ENCODE measurements at regions not wholly inside any gene's neighbourhood (a gene's known extent, or its start where the extent isn't known, plus 50 kb on each side); places are given as distances from the start of the nearest gene placed in this dataset.

DNA sequence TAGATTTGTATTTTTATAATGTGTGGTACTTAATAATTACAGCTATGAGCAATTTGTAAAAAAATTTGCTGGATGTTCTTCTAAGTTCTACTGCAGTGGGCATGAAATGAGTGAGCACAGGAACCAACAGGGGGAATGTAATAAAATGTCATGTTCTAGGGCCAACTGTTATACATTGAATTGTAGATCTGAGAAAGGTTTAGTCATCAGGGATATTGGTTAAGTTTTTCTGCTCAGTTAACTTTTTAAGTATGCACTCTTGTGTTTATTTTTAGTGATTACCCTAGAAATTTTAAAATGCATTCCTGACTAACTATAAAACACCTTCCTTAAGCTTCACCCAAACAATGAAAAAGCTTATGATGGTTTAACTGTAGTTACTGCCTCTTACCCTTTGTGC, 101.8 kb downstream of the CAND1 start:
- Mint-ChIP-seq H3K9me3 (peaks cover 6% of the 10 kb centered on the region), H3K4me3 (no peak overlapping the region), H3K27ac (no peak overlapping the region), H3K27me3 (no peaks in the 10 kb centered on the region), H3K4me1 (no peaks in the 10 kb centered on the region), H3K36me3 (peaks cover 4% of the 10 kb centered on the region)

DNA sequence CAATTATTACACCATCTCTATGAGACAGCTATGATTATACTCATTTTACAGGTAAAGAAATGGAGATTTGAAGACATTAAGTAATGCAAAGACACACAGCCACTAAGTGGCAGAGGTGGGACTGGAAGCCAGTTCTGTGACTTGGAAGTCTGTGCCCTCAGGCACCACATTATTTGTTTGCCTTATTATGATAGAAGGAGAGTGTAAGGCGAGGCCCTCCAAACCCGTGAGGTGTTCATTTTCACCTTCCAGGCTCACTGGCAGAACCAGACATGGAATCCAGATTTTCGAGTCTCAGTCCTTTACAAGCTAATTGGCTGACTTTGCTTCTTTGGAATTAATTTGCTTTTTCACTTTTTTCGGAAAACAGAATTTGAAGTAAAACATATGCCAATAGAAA, 107.9 kb downstream of the CAND1 start:
- peaks cover 5% of the 10 kb centered on the region for H3K9me3 Mint-ChIP-seq
- peaks cover 4% of the 10 kb centered on the region for H3K36me3 Mint-ChIP-seq
- no peak overlapping the region for H3K27ac Mint-ChIP-seq
- H3K27me3 Mint-ChIP-seq: no peaks in the 10 kb centered on the region
- no peaks in the 10 kb centered on the region for H3K4me1 Mint-ChIP-seq
- H3K4me3 Mint-ChIP-seq: no peak overlapping the region

DNA sequence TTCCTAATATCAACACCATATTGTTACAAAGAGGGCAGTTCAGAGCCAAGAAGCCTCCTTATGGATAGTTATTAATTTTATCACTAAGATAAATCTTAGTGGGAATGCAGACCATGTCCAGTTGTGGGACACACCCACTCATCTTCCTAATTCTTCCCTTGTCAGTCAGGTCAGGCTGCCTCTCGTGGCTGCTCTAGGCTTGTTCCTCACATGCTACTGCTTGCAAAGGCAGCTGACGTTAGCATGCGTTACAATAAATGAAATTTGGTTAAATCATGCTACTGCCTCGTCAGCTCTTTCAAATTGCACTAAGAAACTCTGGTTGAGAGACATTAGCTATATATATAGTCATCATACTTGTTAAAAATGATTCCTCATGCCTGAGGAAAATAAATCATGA, 108.4 kb downstream of the CAND1 start:
- Mint-ChIP-seq H3K4me3 (no peak overlapping the region), H3K4me1 (no peaks in the 10 kb centered on the region), H3K27ac (no peak overlapping the region), H3K27me3 (no peaks in the 10 kb centered on the region), H3K9me3 (no peaks in the 10 kb centered on the region), H3K36me3 (peaks cover 2% of the 10 kb centered on the region)

DNA sequence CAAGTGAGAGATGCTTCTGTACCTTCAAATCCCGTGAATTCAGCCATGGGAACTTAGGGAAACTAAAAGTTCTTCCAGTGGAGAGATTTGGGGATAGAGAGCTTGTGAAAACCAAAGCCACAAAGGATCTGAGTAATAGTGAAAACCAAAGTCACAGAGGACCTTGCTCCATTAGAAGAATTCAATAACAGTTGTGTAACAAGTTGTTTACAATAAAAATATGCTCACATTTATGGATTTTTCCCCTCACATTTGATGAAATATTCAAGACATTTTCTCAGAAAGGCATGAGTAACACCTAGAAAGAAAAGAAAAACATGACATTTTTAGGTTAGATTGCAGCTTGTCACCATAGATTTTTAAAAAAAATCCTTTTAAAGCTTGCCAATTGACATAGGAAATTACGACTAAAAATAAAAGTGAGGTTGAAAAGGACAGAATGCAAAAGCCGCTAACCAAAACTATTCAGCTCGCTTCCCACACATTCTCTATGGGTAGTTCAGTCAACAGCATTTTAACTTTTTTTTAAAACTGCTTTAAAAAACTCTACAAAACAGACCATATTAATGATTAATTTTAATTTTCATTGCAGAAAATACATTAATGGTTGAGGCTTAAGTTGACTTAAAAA, 113.2 kb downstream of the CAND1 start:
- H3K9me3 Mint-ChIP-seq: no peaks in the 10 kb centered on the region
- H3K27me3 Mint-ChIP-seq: no peaks in the 10 kb centered on the region
- H3K36me3 Mint-ChIP-seq: no peaks in the 10 kb centered on the region
- H3K4me3 Mint-ChIP-seq: no peak overlapping the region
- H3K27ac Mint-ChIP-seq: no peak overlapping the region
- H3K4me1 Mint-ChIP-seq: no peaks in the 10 kb centered on the region

DNA sequence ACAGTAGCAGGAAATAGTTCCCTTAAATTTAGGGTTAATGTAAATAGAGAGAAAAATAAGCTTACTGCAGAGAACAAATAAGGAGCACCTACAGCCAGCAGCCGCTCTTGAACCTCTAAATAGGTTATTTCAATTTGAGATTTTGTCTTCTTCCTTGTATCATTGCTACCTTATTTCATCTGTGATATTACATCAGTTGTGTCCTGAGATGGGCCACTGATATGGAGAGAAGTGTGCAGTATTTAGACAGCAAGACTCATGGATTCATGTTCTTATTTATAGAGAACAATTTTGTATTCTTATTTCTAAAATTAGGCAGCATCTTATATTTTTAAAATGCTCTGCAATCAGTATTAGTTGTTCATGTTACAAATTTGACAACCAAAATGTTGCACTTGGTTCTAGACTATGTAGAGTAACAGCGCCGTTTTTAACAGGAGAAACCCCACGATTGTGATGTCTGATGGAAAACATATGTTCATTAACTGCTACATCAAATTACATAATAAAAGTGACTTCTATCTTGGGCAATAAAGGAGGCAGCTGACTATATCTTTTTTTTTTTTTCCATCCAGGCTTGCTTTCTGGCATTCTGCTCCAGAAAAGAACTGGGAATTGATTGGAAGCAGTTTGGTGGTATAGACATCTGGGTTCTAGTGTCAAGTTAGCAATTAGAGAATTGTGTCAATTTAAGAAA, 117.9 kb downstream of the CAND1 start:
- no peaks in the 10 kb centered on the region for H3K27me3 Mint-ChIP-seq
- H3K4me1 Mint-ChIP-seq: peaks cover 3% of the 10 kb centered on the region
- H3K36me3 Mint-ChIP-seq: no peaks in the 10 kb centered on the region
- H3K4me3 Mint-ChIP-seq: no peak overlapping the region
- no peaks in the 10 kb centered on the region for H3K9me3 Mint-ChIP-seq
- H3K27ac Mint-ChIP-seq: no peak overlapping the region

DNA sequence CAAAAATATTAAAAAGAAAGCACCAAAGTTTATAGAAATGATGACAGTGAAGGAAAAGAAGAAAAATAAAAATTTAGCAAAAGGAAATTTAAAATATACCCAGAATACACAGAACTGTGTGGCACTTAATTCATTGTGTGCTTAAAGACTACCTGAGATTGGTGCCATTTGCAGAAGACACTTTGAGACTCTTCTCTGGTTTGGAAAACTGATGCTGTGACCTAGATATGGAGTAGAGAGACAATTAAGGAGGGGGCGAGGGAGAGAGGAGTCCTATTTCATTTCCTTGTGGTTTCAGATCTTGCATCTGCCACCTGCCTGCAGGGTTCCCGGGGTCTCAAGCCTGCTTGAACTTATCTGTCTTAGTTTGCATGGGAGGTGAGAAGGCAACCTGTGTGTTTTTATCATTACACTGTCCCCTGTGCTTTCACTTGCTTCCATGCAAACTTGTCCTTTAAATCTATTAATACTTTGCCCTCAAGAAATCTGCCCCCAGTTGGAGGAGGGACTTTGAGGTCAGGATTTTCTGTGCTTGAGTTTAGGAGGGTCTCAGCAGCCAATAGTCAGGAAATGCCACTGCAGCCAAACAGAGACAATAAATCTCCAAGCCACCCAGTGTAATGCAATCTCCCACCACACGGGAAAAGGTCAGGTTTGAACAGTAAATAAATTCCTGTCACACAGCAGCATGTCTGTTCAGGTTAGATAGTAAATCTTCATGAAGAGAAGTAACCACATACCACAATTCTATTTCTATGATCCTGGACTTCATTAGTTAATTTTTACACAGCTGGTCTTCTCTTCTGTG, 119.4 kb downstream of the CAND1 start:
- Mint-ChIP-seq H3K27ac (no peak overlapping the region), H3K36me3 (no peaks in the 10 kb centered on the region), H3K4me3 (no peak overlapping the region), H3K4me1 (peaks cover 3% of the 10 kb centered on the region), H3K9me3 (no peaks in the 10 kb centered on the region), H3K27me3 (no peaks in the 10 kb centered on the region)

DNA sequence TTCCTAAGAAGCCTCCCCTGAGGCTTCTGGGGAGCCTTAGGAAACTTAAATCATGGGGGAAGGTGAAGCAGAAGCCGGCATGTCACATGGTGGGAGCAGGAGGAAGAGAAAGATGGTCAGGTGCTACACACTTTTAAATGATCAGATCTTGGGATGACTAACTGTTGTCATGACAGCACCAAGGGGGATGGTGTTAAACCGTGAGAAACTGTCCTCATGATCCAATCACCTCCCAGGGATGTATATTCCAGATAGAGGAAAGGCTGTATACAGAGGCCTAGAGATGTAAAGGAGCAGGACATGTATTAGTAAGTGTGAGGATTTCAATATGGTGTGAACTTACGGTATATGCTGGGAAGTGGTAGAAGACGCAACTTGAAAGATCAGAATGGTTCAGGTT, 121.1 kb downstream of the CAND1 start:
- H3K4me1 Mint-ChIP-seq: peaks cover 3% of the 10 kb centered on the region
- H3K9me3 Mint-ChIP-seq: no peaks in the 10 kb centered on the region
- no peak overlapping the region for H3K27ac Mint-ChIP-seq
- H3K4me3 Mint-ChIP-seq: no peak overlapping the region
- no peaks in the 10 kb centered on the region for H3K27me3 Mint-ChIP-seq
- H3K36me3 Mint-ChIP-seq: no peaks in the 10 kb centered on the region

DNA sequence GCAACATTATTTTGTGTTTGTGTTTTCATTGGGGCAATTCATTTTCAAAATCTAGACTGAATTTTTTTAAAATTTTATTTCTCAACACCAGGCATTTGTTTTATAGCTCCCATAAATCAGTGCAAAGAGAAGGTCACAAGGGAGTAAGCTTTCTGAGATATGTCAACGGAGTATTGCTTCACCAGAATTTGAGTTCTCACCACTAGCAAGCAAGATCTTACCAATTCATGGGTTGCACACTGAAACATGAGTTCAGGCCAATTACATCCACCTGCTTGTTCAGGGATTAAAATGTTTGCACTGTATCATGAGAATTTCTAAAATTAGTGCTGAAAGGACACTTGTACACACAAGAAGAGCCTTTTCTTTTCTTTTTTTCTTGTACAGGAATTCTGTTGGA, 121.9 kb downstream of the CAND1 start:
- Mint-ChIP-seq H3K36me3 (no peaks in the 10 kb centered on the region), H3K4me3 (no peak overlapping the region), H3K9me3 (no peaks in the 10 kb centered on the region), H3K4me1 (peaks cover 3% of the 10 kb centered on the region), H3K27ac (no peak overlapping the region), H3K27me3 (no peaks in the 10 kb centered on the region)

DNA sequence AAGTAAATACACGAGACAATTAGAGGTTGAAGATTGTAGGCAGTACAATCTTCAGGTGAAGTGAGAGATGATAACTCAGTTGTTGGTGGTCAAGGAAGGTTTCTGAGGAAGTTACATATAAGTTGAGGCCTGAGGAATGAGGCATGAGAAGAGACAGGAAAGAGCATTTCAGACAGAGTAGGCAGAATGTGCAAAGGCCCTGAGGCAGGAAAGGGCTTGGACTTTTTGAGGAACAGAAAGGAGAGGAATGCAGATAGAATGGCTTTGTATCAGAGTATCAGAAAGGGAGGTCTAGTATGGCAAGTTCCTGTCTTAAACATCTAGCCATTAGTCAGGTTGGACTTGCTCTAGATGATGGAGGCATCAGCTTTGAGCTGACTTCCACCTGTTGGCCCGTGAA, 122.5 kb downstream of the CAND1 start:
- H3K4me1 Mint-ChIP-seq: peaks cover 3% of the 10 kb centered on the region
- H3K9me3 Mint-ChIP-seq: no peaks in the 10 kb centered on the region
- no peak overlapping the region for H3K4me3 Mint-ChIP-seq
- H3K36me3 Mint-ChIP-seq: no peaks in the 10 kb centered on the region
- H3K27me3 Mint-ChIP-seq: no peaks in the 10 kb centered on the region
- no peak overlapping the region for H3K27ac Mint-ChIP-seq

DNA sequence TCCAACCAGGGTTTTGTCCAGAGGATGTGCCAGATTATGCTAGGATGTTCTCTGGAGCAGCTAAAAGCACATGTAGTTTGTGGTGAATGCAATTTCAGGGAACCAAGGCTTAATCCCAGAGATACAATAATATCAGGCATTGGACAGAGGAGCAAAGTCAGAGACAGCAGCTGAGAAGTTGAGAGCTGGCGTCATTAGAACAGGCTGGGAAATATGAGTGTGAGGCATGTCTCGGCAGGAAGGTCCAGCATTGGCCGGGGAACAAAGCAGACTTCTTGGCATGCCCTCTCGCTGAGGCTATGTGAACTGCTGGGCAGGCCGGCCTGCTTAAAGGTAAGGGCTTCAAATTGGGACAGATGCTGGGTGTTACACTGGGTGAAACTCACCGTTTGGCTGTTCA, 125.4 kb downstream of the CAND1 start:
- Mint-ChIP-seq H3K4me1 (no peaks in the 10 kb centered on the region), H3K27me3 (no peaks in the 10 kb centered on the region), H3K27ac (no peak overlapping the region), H3K36me3 (no peaks in the 10 kb centered on the region), H3K4me3 (no peak overlapping the region), H3K9me3 (no peaks in the 10 kb centered on the region)

DNA sequence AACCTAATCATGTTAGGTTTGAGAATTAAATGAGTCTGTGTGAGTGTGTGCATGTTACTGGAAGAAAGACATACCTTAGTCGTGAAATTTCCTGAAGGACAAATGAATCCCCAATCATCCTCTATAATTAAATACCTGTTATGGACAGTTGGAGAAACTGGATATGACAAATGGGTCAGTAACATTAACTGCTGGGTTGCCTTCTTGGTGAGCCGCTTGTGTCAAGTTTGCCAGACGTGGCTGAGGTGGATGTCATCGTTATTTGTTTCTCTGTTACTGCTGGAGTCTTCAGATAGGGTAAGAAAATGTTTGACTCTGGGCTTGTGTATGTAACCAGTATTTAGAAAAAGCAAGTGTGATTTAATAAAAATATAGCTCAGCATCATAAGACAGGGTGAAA, 131.6 kb downstream of the CAND1 start:
- no peak overlapping the region for H3K4me3 Mint-ChIP-seq
- H3K36me3 Mint-ChIP-seq: peaks cover 4% of the 10 kb centered on the region
- H3K9me3 Mint-ChIP-seq: peaks cover 4% of the 10 kb centered on the region

DNA sequence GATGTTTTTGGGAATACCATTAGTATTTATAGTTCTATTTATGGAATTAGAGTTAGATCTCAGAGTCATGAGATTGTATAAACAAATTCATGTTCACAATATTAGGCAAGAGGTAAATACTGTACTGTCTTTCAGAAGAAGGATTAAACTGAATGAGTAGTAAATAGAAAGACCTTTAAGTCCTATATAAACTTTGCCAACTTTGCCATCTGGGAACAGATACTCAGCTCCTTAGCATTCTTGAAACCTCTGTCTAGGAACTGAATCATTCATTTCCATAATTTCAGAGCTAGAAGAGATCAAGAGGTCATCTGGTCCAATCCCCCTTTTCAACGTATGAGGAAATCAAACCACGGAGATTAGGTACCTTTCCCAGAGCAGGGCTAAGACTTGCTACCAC, 141.1 kb downstream of the CAND1 start:
- no peak overlapping the region for H3K27ac Mint-ChIP-seq
- peaks cover 16% of the 10 kb centered on the region for H3K9me3 Mint-ChIP-seq
- no peaks in the 10 kb centered on the region for H3K27me3 Mint-ChIP-seq
- no peaks in the 10 kb centered on the region for H3K4me1 Mint-ChIP-seq
- H3K36me3 Mint-ChIP-seq: peaks cover 10% of the 10 kb centered on the region
- no peak overlapping the region for H3K4me3 Mint-ChIP-seq

More for the DNA sequence above, 131.6 kb downstream of the CAND1 start:
- H3K27me3 Mint-ChIP-seq: no peaks in the 10 kb centered on the region
- no peaks in the 10 kb centered on the region for H3K4me1 Mint-ChIP-seq
- no peak overlapping the region for H3K27ac Mint-ChIP-seq

DNA sequence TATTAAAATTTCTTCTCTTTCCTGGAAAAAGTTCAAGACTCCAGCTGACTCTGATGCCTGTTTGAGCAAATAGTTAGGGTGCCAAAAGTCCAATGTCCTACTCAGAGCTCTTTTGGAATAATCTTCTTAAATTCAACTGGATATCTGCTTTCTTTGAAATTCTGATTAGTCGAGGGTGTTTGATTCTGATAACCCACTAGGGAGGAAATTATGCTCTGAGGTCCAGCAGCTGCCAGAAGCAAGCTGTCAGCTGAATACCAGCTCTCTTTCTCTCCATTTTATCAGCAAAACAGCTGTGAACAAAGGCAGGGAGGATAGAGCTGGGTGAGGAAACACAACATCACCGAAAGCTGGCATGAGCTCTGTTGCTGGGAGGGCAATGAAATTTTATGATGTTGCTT, 141.5 kb downstream of the CAND1 start:
- Mint-ChIP-seq H3K9me3 (peaks cover 12% of the 10 kb centered on the region), H3K36me3 (peaks cover 9% of the 10 kb centered on the region), H3K4me3 (no peak overlapping the region), H3K4me1 (no peaks in the 10 kb centered on the region), H3K27ac (no peak overlapping the region), H3K27me3 (no peaks in the 10 kb centered on the region)

DNA sequence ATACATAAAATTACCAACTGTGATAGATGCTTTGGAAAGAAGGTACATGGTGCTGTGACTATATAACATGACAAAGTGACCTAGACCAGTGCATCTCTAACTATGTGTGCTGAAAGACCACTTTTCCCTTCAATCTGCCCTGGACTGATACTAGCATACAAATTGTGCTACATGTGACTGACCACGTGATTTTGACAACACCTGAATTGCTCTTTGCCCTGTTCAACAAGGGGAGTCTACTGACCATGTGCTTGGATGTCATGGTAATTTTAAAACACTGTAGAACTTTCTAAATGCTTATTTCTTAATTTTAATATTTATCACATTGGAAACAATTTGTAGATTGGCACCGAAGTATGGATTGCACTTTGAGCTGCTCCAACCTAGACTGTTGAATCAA, 142.4 kb downstream of the CAND1 start:
- Mint-ChIP-seq H3K4me1 (no peaks in the 10 kb centered on the region), H3K27ac (no peak overlapping the region), H3K9me3 (peaks cover 4% of the 10 kb centered on the region), H3K4me3 (no peak overlapping the region), H3K27me3 (no peaks in the 10 kb centered on the region), H3K36me3 (peaks cover 3% of the 10 kb centered on the region)

DNA sequence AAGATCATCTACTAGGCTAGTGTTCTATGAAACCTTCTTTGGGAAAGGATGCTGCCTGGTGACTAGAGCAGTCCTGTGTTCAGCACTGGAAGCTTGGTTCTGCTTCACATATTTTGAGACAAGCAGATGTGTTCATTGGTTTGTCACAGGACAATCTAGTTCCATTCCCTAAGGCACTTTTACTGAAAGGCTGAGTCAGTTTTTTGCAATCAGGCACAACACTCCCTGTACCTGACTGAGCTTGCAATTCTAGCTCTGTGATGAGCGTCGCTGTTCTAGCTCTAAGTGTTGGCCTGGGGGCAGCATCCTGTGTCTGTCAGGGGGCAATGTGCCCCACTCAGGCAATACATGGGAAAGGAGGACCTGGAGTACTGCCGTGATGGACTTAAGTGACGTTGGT, 144.4 kb downstream of the CAND1 start:
- no peak overlapping the region for H3K4me3 Mint-ChIP-seq
- H3K27ac Mint-ChIP-seq: no peak overlapping the region
- no peaks in the 10 kb centered on the region for H3K4me1 Mint-ChIP-seq
- H3K27me3 Mint-ChIP-seq: no peaks in the 10 kb centered on the region
- H3K36me3 Mint-ChIP-seq: peaks cover 3% of the 10 kb centered on the region
- H3K9me3 Mint-ChIP-seq: peaks cover 4% of the 10 kb centered on the region

DNA sequence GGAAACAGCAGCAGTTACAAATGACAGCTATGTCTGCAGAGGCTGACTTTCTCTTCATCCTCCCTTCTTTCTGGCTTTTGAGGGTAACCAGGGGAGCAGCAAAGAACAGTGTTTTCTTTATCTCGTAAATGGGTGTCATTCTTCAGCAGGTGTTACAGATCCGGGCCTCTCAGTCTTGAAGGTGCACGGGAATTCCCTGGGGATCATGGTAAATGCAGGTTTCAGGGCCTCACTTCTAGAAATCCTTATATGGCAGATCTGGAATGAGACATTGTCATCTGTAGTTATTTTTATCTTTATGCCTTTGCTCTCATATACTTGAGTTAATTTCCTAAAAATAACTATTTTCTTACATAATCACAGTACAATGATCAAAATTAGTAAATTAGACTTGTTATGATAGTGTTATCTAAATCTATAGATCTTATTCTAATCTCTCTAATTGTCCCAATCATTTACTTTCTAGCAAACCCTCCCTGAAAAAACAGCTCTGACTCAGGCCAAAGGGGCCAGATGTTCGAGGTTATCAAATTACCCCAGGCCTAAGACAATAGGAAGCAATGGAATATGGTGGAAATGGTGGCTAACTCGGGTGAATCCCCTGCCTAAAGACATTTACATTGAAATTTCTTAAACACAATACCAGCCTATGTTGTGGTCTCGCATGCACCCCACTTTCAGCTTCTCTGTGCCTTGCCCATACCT, 145.0 kb downstream of the CAND1 start:
- H3K36me3 Mint-ChIP-seq: peaks cover 3% of the 10 kb centered on the region

More for the DNA sequence above, 145.0 kb downstream of the CAND1 start:
- Mint-ChIP-seq H3K4me1 (no peaks in the 10 kb centered on the region), H3K4me3 (no peak overlapping the region), H3K9me3 (peaks cover 4% of the 10 kb centered on the region), H3K27me3 (no peaks in the 10 kb centered on the region), H3K27ac (no peak overlapping the region)

All from activated naive CD4-positive, alpha-beta T cell treated with anti-CD3 and anti-CD28 coated beads, Interleukin-2, amount 50 U/mL, for 24 hours (primary cell).